T-helper 1 cell treated with Interleukin-12 subunit alpha and Interleukin-12 subunit beta and Interleukin-4 antibody, amounts not matched to agents 30 ng/mL and 1 ng/mL, for 36 hours (primary cell): ENCODE measurements at regions not wholly inside any gene's neighbourhood (a gene's known extent, or its start where the extent isn't known, plus 50 kb on each side); places are given as distances from the start of the nearest gene placed in this dataset.
"Not testable (repeated sequence)": the region's sequence is repeated elsewhere in the genome, so short reads cannot be mapped to it uniquely, and the experiment has no call there.

Experiments
- intact Hi-C: fragments of 100-400 bp; cut with micrococcal nuclease; formaldehyde crosslinking; loops from one replicate; pipeline ENCODE4 v1.15.1; 2024

DNA sequence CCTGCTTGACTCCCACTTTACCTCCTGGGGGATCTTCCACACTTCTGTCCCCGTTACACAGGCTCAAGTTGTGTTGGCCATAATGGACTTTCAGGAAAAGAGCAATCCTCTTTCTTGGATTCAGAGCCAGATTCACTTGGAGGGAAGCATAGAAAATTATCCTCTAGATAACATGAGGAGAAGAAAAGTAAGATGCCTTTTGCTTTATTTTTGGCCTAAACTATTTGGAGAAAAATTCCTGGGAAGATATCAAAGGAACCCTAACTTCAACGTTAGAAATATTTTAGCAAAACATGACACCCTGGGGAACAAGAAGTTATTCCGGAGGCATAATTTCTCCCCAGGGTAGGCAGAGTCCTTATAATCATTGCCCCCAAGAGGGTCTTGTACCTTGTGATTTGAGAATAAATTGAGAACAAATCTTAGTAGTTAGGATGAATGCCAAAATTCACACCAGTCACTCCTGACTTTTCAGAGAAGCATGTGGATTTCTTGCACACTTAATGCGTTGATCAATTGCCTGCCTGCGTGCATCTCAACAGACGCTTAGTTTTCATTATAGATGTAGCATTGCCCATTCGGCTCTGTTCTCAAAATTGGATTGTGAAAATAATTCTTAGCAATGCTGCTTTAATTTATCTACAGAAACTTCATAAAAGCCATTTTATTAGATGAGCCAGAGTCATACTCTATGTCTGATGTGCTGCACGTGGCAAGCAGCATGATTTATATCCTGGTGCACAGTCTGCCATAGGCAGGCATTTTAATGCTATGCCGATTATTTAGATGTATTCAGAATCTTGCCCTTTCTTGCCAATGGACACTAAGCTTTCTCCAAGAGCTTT lies 224.4 kb downstream of the C7orf25 start:
- intact Hi-C loops, result no loop called here

DNA sequence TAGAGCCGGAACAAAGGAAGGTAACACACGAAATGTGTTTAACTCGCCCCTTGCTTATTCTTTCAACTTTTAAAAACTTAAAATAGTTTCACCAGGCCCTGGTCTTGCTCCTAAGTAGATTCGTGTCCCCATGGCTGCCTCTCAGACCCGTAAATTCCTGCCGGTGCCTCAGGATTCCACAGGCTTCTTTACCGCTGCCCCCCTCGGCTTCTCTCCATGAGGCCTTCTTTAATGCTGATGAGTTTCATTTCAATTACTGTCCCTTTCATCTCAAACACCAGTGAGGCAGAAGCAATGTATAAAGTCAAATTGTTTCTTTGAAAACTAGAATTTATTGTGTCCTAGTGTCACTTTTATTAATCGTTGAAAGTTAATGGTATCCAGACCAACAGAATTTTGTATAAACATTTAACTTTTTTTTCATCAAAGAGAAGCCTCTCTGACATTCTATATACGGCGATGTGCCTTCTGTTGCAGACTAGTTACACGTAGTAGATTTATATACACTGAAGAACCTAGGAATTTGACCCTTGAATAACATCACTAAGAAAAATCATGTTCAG lies 225.2 kb downstream of the C7orf25 start:
- intact Hi-C loops, result no loop called here

DNA sequence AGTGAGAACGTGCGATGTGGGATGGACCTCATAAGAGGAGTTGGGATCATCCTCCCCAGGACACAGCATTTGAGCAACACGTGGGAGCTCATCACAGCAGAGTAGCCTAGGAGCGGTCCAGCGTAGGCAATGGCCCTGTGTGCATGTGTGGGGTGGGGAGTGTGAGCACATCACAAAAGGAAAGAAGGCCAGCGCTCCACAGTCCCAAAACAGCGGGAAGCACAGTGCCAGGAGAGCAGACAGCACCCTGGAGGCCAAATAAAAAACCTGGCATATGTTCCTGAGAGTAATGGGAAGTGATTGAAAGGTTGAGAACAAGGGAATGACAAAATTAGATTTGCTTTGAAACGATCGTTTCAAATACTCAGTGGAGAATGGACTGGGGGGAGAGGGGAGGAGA lies 226.0 kb downstream of the C7orf25 start:
- intact Hi-C loops, result no loop called here

DNA sequence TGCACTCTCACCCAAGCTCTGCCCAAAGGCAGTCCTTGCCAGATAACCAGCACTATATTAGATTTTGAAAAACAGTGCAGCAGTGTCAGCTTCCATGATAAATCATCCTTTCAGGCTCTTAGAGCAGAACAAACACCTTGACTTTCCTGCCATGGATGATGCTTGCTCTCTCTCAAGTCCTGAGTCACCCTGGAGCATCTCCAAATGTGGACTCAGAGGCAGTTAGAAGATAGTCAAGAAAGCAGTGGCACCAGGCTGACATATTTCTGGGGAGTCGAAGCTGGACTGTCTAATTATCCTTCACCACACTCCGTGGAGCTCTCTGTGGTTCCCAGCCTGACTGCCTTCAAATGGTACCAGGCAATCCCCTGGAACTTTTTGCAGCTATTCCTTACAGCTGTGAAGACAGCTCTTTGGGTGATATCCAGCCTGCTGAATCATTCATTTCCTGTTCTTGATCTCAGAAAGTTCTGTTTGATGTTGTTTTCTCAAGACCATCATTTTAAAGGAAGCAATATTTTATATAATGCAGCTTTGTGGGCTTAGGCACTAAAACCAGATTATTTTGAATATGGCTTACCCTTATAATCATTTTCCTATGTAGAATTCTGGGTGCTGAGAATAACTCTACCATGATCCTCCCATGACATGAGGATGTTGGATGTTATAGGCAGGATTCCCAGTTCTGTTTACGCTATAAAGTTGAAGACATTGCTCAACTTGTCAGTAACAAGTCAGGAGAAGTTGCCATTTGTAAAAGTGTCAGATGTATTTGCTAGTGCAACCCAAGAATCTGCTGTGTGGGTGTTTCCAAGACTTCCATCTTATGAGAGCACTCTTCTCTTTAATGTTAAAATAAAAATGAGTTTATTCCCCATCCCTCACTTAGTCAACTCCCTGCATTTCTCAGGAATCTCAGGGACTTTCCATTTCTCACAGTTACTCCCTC lies 233.8 kb downstream of the C7orf25 start:
- intact Hi-C loops, result no loop called here

DNA sequence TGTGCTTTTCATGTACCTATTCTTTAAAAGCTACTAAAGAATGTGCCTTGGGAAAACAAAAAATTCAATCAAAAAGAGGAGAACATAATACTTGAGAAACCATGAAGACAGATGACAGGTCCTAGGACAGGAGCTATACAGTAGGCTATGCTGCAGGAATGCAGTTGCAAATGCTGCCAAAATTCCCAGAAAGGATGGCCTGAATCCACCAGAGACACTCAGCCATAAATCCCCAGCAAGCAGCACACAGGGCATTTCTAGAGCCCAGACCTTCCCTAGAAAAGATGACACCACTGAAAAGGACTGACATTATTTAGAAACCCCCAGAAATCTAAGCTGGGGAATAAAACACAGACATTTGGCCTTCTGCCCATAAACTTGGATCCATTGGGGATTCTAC lies 237.3 kb downstream of the C7orf25 start:
- intact Hi-C loops, result no loop called here

DNA sequence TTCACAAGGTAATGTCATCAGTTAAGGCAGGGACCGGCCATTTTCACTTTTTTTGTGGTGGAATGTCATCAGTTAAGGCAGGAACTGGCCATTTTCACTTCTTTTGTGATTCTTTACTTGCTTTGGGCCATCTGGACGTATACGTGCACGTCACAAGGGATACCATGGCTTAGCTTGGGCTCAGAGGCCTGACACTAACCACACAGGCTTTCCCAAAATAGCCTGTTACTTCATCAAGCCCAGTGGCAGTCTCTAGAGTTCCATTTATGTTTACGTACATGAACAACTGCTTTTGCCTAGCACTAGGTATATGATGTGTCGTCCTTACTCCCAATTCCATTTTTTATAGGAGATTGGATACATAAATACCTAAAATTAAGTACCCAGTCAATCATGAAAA lies 237.9 kb downstream of the C7orf25 start:
- intact Hi-C loops, result no loop called here

DNA sequence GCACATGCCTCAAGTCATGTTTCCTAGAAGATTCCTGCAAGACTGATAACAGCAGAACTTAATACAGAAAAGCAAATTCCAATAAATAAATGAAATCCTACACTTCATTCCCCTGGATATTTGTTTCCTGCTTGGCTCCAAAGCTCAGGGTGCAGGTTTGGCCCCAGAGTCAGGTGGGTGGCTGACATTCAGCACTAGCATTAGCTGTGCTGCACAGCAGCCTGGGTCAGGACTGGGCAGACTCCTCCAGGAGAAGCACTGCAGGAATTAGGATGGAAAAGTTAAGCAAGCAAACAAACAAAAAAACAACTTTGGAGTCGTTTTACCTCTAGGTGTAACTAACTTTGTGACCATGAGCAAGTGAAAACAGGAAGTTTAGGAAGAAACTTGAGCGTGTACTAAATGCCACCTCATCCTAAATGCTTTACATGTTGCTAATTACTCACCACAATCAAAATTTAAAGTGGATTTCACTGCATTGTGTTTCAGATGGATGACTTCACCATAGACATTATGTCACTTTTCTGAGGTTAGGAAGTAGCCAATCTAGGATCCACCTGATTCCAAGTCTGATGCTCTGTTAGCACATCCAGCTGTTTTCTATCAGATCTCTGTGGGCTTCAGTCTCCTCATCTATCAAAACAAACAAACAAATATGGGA lies 239.4 kb downstream of the C7orf25 start:
- intact Hi-C loops, result no loop called here

DNA sequence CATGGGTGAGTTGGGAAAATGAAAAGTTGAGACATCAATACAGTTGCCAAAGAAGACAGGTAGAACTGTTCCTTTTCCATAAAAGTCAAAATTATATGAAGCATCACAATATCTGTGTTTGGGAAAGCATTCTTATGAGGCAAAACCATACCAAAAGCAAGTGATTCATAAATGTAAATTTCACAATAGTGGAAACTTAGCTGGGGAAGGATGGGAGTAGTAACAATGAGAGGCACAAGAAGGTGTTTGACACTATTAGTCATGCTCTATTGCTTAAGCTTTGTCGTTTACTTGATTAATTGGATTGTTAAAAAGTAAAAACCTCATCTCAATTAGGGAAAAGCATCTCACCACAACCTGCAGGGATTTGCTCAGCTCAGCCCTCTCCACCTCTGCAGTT lies 240.2 kb downstream of the C7orf25 start:
- intact Hi-C loops, result no loop called here

DNA sequence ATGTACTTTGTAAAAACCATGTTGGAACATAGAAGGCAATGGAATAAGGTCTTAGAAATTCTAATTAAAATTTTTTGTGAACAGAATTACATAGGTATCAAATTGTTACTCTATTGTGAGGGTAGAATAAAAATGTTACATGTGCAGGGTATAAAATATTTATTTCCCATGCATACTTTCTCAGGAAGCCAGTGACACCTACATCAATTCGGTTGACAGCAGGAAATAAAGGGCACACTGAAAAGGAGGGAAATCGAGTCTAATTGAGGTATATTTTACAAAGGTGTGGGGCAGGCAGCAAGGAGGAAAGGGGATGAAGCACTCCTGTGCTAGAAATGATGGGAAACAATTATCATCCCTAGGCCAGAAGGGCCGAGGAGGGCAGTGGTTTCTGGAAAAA lies 244.9 kb downstream of the C7orf25 start:
- intact Hi-C loops, result no loop called here

DNA sequence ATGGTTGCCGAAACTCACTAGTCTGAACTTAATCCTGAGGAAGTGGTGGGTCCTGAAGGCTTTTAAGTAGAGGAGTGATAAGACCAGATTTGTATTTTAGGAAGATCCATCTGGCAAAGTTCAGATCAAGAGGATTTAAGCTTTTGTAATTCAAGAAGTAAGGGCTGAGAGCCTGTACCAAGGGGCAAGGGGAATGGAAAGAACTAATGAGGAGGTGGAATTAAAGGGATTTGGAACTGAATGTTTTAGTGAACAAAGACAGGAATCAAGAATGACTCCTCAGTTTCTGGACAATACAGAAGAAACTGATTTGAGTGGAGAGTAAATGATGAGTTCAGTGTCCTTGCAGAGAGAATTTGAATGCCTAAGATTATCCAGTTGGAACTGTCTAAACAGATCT lies 249.0 kb downstream of the C7orf25 start:
- intact Hi-C loops, result loop anchor here (5.0 kb wide), 1 partner anchor 1296 kb away; no protein-coding TSS in a partner anchor

DNA sequence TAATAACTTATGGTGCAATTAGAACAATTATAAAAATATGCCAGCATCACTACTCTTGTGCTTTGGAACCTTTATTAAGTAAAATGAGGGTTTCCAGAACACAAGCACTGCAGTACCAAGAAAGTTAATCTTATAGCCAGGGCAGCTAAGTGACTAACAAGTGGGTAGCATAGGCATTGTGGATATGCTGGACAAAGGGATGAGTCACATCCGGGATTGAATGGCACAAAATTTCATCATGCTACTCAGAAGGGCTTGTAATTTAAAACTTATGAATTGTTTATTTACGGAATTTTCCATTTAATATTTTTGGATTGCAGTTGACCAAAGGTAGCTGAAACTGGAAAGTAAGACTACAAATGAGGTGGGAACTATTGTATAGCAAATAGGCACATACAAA lies 250.6 kb downstream of the C7orf25 start:
- intact Hi-C loops, result loop anchor here (5.0 kb wide), 1 partner anchor 1294 kb away; no protein-coding TSS in a partner anchor

DNA sequence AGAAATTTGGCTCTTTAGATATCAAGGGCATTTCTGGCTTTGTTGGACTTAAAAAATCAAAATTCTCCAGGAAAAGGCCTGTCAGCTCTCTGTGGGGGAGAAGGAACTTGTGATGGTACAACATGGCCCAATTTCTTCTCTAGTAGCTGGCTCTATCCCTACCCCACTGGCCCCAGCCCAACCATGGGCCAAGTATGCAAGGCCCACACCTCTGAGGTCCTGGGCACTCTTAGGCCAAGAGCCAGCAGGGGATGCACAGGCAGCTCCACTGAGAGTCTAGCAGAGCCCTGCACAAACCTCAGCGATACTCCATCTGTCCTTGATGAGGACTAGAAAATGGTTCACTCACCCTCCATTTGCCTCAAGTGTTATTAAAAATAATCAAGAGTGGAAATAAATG lies 261.2 kb downstream of the C7orf25 start:
- intact Hi-C loops, result no loop called here

DNA sequence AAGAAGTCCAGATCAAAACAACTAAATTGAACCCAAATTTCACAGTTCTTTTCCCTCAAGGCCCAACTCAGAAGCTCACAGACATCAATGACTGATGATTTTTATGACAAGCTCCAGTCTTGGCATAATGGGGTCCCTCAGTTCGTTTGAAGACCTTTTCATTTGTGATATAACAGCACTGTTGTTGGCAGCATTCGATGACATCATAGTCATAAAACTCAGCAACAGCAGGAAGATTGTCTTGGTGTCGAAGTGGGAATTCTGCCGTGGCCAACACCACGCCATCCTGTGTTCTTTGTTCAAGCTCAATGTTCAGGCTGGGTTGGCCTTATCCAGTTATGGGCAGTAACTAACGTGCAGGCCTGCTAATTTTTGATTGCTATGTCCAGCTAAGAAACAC lies 261.7 kb downstream of the C7orf25 start:
- intact Hi-C loops, result no loop called here

DNA sequence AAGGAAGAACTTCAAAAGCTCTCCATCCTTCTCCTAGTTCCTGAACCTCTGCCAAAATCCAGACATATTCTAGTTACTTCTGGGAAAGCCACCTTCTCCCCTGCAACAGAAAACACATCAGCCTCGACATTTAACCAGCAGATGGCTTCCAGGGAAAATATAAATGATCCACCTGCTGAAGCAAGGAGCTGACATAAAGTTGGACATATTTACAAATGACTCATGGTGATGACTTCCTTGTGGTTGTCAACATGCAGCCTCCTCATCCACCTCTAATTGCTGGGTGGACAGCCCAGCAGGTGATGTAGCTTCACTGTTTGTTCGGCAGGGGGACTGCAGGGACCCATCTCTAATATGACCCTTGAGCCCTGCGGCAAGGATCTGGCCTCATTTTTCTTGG lies 266.0 kb downstream of the C7orf25 start:
- intact Hi-C loops, result no loop called here

DNA sequence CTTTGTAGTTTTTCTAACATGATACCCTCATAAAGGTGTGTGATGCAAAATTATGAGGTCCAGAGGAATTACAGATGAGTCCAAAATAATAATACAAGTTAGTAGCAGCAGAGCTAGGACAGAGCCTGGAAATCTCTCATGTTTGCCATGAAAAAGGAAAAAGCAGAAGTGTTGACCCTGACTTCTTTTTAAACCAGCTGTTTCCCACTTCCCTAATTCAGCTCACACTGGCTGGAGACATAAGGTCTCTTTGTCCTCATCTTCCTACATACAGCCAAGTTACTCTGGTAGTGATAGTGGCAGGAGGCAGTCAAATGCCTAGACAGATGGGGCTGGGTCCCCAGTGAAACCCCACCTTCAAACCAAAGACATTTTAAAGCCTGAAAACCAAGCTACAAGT lies 269.2 kb downstream of the C7orf25 start:
- intact Hi-C loops, result no loop called here

DNA sequence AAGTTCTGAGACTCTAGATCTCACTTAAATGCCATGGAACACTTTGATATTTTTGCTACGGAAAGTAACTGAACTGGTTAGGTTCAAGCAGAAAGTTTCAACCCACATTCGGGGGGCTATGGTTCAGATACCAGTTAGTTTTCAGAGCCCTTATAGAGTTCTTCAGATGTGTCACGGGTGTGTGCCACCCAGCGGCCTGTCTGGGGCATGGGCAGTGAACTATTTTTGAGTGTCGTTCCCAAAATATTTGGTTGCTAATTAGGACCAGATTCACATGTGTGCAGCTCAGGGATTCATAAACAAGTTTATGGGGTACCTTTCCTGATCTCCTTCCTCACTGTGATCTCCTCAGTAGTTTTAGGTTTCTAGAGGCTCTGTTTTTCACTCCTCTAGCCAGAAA lies 271.9 kb downstream of the C7orf25 start:
- intact Hi-C loops, result no loop called here

DNA sequence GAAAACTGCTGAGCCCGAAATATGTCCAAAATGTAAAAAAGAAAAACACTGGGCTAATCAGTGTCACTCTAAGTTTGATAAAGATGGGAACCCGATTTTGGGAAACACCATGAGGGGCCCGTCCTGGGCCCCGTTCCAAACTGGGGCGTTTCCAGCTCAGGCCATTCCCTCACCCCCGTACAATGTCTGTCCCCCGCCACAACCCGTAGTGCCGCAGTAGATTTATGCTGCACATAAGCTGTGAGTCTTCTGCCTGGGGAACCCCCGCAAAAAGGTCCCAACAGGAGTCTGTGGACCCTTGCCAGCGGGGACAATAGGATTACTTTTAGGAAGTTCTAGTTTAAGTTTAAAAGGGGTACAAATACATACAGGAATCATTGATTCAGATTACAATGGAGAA lies 275.5 kb downstream of the C7orf25 start:
- intact Hi-C loops, result not testable (repeated sequence)

DNA sequence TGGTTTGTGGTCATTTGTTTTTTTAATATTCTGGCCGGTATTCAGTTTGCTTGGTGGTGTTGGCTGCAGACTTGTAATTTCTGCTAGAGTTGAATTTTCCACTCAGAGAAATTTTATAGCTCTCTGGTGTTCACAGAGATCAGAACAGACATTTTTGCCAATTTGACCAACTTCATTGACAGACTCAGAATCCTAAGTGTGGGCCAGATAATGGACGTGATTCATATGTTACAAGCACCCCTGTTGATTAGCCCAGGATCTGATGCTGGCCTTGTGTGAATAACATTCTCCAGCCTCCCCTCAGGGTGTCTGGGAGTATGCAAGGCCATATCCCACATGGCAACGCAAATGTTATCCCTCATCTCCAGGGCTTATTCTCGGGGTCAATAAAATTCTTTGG lies 283.8 kb downstream of the C7orf25 start:
- intact Hi-C loops, result no loop called here

DNA sequence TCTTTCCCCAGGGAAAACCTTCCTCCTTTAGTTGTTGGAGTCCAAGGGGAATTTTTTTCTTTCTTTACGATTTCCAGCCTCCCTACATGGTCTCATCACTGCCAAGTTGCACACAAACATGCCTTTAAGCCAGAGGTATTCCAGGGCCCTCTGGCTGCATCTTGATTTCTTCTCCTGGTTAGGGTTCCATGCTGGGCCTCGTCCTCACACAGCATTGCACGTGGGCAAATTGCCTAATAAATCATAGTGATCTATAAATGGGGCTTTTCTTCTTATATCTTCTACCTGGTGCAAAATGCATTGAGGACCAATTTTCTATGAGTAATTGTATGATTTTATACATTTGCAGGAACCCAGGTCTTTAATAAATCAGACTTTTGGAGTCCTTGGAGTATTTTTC lies 284.2 kb downstream of the C7orf25 start:
- intact Hi-C loops, result no loop called here

DNA sequence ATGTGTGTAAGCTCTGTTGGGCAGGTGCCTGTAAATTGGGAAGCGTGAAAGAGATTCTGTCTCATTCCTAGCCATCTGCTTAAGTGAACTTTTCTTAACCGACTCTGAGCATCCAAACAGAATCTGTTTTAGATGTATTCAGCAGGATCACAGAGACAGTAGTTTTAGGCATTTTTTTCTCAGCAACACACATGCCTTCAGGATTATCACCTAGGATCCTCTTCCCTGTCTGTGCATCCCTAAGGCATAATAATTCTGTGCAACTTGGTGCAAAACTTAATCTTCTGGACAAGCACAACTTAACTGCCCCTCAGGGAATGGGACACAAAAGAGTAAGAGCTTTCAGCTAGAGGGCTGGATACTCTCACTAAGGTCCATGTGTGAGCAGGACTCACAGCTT lies 284.8 kb downstream of the C7orf25 start:
- intact Hi-C loops, result no loop called here

DNA sequence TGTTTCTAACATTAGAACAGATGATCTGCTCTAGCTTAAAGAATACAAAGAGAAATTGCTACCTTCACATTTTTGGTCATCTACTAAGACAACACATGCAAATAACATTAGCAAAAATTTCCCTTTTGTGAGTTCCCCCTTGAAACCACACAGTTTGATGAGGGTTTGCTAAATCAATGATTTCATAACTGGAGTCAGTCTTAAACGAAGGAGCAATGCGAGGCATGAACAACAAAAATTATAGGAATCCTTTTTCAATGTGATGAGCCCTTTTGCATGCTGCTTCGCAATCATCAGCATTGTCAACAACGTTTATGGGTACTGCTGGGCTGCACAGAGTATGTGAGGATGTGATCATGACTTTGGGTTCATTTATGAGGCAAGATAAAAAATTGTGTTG lies 286.4 kb downstream of the C7orf25 start:
- intact Hi-C loops, result no loop called here
